ENCODE measurements at regions not wholly inside any gene's neighbourhood (a gene's known extent, or its start where the extent isn't known, plus 50 kb on each side); places are given as distances from the start of the nearest gene placed in this dataset.

GRCh38 chr16:7997966-7998365 is 592.3 kb downstream of the TMEM114 start:
- TF ChIP-seq TAF1 (IDR thresholded peaks at IDR 0.05; ENCODE audit: borderline replicate concordance, insufficient read depth, low read length) (no peak), SIN3A (IDR thresholded peaks at IDR 0.05; ENCODE audit: borderline replicate concordance, insufficient read depth, low read length) (no peak), FOXP2 (optimal IDR thresholded peaks at IDR 0.05; ENCODE audit: borderline replicate concordance, extremely low read depth, extremely low read length, insufficient read depth) (no peak), POLR2AphosphoS5 (IDR thresholded peaks at IDR 0.05; ENCODE audit: low read depth, low read length) (no peak), REST (IDR thresholded peaks at IDR 0.05; ENCODE audit: insufficient read depth in 1 of 2, low read depth in 2 of 2, low read length in 2 of 2) (no peak)

- TF ChIP-seq SIN3A (IDR thresholded peaks at IDR 0.05; ENCODE audit: borderline replicate concordance, insufficient read depth, low read length) (no peak), REST (IDR thresholded peaks at IDR 0.05; ENCODE audit: insufficient read depth in 1 of 2, low read depth in 2 of 2, low read length in 2 of 2) (no peak), TAF1 (IDR thresholded peaks at IDR 0.05; ENCODE audit: borderline replicate concordance, insufficient read depth, low read length) (no peak), POLR2AphosphoS5 (IDR thresholded peaks at IDR 0.05; ENCODE audit: low read depth, low read length) (no peak), FOXP2 (optimal IDR thresholded peaks at IDR 0.05; ENCODE audit: borderline replicate concordance, extremely low read depth, extremely low read length, insufficient read depth) (no peak)
Observed at GRCh38 chr16:7992616-7993015, 597.7 kb downstream of the TMEM114 start.

- no peak for TF ChIP-seq TAF1 (IDR thresholded peaks at IDR 0.05; ENCODE audit: borderline replicate concordance, insufficient read depth, low read length)
- no peak for TF ChIP-seq FOXP2 (optimal IDR thresholded peaks at IDR 0.05; ENCODE audit: borderline replicate concordance, extremely low read depth, extremely low read length, insufficient read depth)
- TF ChIP-seq POLR2AphosphoS5 (IDR thresholded peaks at IDR 0.05; ENCODE audit: low read depth, low read length), result no peak
- TF ChIP-seq SIN3A (IDR thresholded peaks at IDR 0.05; ENCODE audit: borderline replicate concordance, insufficient read depth, low read length), result no peak
- TF ChIP-seq REST (IDR thresholded peaks at IDR 0.05; ENCODE audit: insufficient read depth in 1 of 2, low read depth in 2 of 2, low read length in 2 of 2), result no peak
Observed at GRCh38 chr16:7990626-7991260, 599.6 kb downstream of the TMEM114 start.

- TF ChIP-seq REST (IDR thresholded peaks at IDR 0.05; ENCODE audit: insufficient read depth in 1 of 2, low read depth in 2 of 2, low read length in 2 of 2) (no peak), TAF1 (IDR thresholded peaks at IDR 0.05; ENCODE audit: borderline replicate concordance, insufficient read depth, low read length) (no peak), FOXP2 (optimal IDR thresholded peaks at IDR 0.05; ENCODE audit: borderline replicate concordance, extremely low read depth, extremely low read length, insufficient read depth) (no peak), SIN3A (IDR thresholded peaks at IDR 0.05; ENCODE audit: borderline replicate concordance, insufficient read depth, low read length) (no peak), POLR2AphosphoS5 (IDR thresholded peaks at IDR 0.05; ENCODE audit: low read depth, low read length) (no peak)
Observed at GRCh38 chr16:7983676-7984075, 606.6 kb downstream of the TMEM114 start.

All from PFSK-1 (cell line).